ENCODE measurements at regions not wholly inside any gene's neighbourhood (a gene's known extent, or its start where the extent isn't known, plus 50 kb on each side); places are given as distances from the start of the nearest gene placed in this dataset.

GRCh38 chr15:87365186-87365585, 891.4 kb downstream of the NTRK3 start:
- H3K79me2 ChIP-seq (ENCODE audit: low read depth) = no peaks in the 10 kb centered on the region

GRCh38 chr15:87362531-87362930, 894.0 kb downstream of the NTRK3 start:
- no peaks in the 10 kb centered on the region for H3K36me3 Mint-ChIP-seq
- TF ChIP-seq EZH2 (IDR thresholded peaks at IDR 0.05) = no peak
- TF ChIP-seq CTCF (IDR thresholded peaks at IDR 0.05) = no peak
- no peak for TF ChIP-seq EZH2phosphoT487 (IDR thresholded peaks at IDR 0.05)
- H3K9me3 Mint-ChIP-seq = no peaks in the 10 kb centered on the region
- no peak overlapping the region for H3K27ac Mint-ChIP-seq
- Histone ChIP-seq H3K4me3 (no peak overlapping the region), H3K9ac (no peak overlapping the region), H3F3A (ENCODE audit: low read depth) (no peaks in the 10 kb centered on the region), H3K9me3 (ENCODE audit: low read depth) (no peaks in the 10 kb centered on the region), H2AFZ (replicated peaks) (no peak overlapping the region), H3K36me3 (no peaks in the 10 kb centered on the region), H3K27me3 (no peaks in the 10 kb centered on the region), H3K4me2 (no peak overlapping the region), H3K79me2 (ENCODE audit: low read depth) (no peaks in the 10 kb centered on the region), H4K20me1 (ENCODE audit: low read depth) (no peaks in the 10 kb centered on the region), H3K4me1 (no peaks in the 10 kb centered on the region), H3K27ac (no peak overlapping the region)
- DNase-seq (ENCODE audit: low spot score) = no peak
- peaks cover 10% of the 10 kb centered on the region for H3K4me1 Mint-ChIP-seq
- no peaks in the 10 kb centered on the region for H3K27me3 Mint-ChIP-seq (ENCODE audit: insufficient read depth, low read depth)
- no peak overlapping the region for H3K4me3 Mint-ChIP-seq

More at GRCh38 chr15:87365186-87365585, 891.4 kb downstream of the NTRK3 start:
- DNase-seq (ENCODE audit: low spot score) = no peak
- TF ChIP-seq EZH2phosphoT487 (IDR thresholded peaks at IDR 0.05) = no peak
- no peak for TF ChIP-seq EZH2 (IDR thresholded peaks at IDR 0.05)
- no peak for TF ChIP-seq CTCF (IDR thresholded peaks at IDR 0.05)
- no peaks in the 10 kb centered on the region for H3K9me3 Mint-ChIP-seq
- no peaks in the 10 kb centered on the region for H4K20me1 ChIP-seq (ENCODE audit: low read depth)
- H3K27me3 ChIP-seq = no peaks in the 10 kb centered on the region
- no peak overlapping the region for H3K9ac ChIP-seq
- peaks cover 2% of the 10 kb centered on the region for H3K27me3 Mint-ChIP-seq (ENCODE audit: insufficient read depth, low read depth)
- H3K4me3 ChIP-seq = no peak overlapping the region
- no peak overlapping the region for H3K4me2 ChIP-seq
- H3F3A ChIP-seq (ENCODE audit: low read depth) = no peaks in the 10 kb centered on the region
- no peaks in the 10 kb centered on the region for H3K36me3 ChIP-seq
- no peak overlapping the region for H2AFZ ChIP-seq (replicated peaks)
- no peaks in the 10 kb centered on the region for H3K36me3 Mint-ChIP-seq
- no peaks in the 10 kb centered on the region for H3K4me1 ChIP-seq
- H3K9me3 ChIP-seq (ENCODE audit: low read depth) = no peaks in the 10 kb centered on the region
- H3K27ac ChIP-seq = no peak overlapping the region
- no peak overlapping the region for H3K27ac Mint-ChIP-seq
- no peak overlapping the region for H3K4me3 Mint-ChIP-seq
- peaks cover 16% of the 10 kb centered on the region for H3K4me1 Mint-ChIP-seq

- Mint-ChIP-seq H3K36me3 (no peaks in the 10 kb centered on the region), H3K4me1 (no peaks in the 10 kb centered on the region), H3K9me3 (no peaks in the 10 kb centered on the region), H3K4me3 (no peak overlapping the region), H3K27me3 (ENCODE audit: insufficient read depth, low read depth) (no peaks in the 10 kb centered on the region), H3K27ac (no peak overlapping the region)
- Histone ChIP-seq H3K4me2 (no peak overlapping the region), H3K27ac (no peak overlapping the region), H3F3A (ENCODE audit: low read depth) (no peaks in the 10 kb centered on the region), H3K9ac (no peak overlapping the region), H3K79me2 (ENCODE audit: low read depth) (no peaks in the 10 kb centered on the region), H2AFZ (replicated peaks) (no peak overlapping the region), H3K36me3 (no peaks in the 10 kb centered on the region), H3K4me1 (no peaks in the 10 kb centered on the region), H3K9me3 (ENCODE audit: low read depth) (no peaks in the 10 kb centered on the region), H3K27me3 (no peaks in the 10 kb centered on the region), H4K20me1 (ENCODE audit: low read depth) (no peaks in the 10 kb centered on the region), H3K4me3 (no peak overlapping the region)
- no peak for TF ChIP-seq EZH2phosphoT487 (IDR thresholded peaks at IDR 0.05)
- no peak for TF ChIP-seq CTCF (IDR thresholded peaks at IDR 0.05)
- TF ChIP-seq EZH2 (IDR thresholded peaks at IDR 0.05) = no peak
- DNase-seq (ENCODE audit: low spot score) = no peak
These were observed 898.8 kb downstream of the NTRK3 start for GRCh38 chr15:87357637-87358313.

Measured in neural progenitor cell (in vitro differentiated cells).